Gastroesophageal sphincter (tissue), 4 donors: ENCODE measurements at regions not wholly inside any gene's neighbourhood (a gene's known extent, or its start where the extent isn't known, plus 50 kb on each side); places are given as distances from the start of the nearest gene placed in this dataset.

ENCODE experiments used
- ATAC-seq: fragments of 150-250 bp; one replicate; pipeline ENCODE4 v1.9.1; 2016; ENCODE audit warnings: mild to moderate bottlenecking, moderate library complexity
- H3K27ac ChIP-seq, 4 donors: fragments of 200-600 bp; sonication (generic) in 3 of 4; 1 replicate in 3 of 4; 2 replicates in 1 of 4; pipeline ENCODE4 v1.5.1; 2016 to 2019
- H3K27me3 ChIP-seq: fragments of 200-600 bp; sonication (generic); one replicate; pipeline ENCODE4 v1.5.1; 2019
- H3K36me3 ChIP-seq, 2 donors: fragments of 200-600 bp; sonication (generic); one replicate each; pipeline ENCODE4 v1.5.1; 2019; ENCODE audit warnings: control low read depth in 1 of 2
- H3K4me1 ChIP-seq, 3 donors: fragments of 200-600 bp; sonication (generic); 1 replicate in 2 of 3; 2 replicates in 1 of 3; pipeline ENCODE4 v1.5.1; 2016 to 2019; ENCODE audit warnings: control low read depth in 2 of 3
- H3K4me3 ChIP-seq, 2 donors: fragments of 200-600 bp; sonication (generic); one replicate each; pipeline ENCODE4 v1.5.1; 2019; ENCODE audit warnings: mild to moderate bottlenecking in 1 of 2, moderate library complexity in 1 of 2
- H3K9me3 ChIP-seq, 3 donors: fragments of 200-600 bp; sonication (generic); one replicate each; pipeline ENCODE4 v1.5.1; 2017 to 2019; ENCODE audit warnings: control low read depth in 2 of 3
- CTCF ChIP-seq, 4 experiments: fragments of 200-600 bp in 2 of 4; fragments of 450-650 bp in 2 of 4; sonication (generic) in 1 of 4; IDR thresholded peaks; one replicate each; pipeline ENCODE4 v1.5.1; 2017 to 2019; ENCODE audit warnings: antibody characterized with exemption in 4 of 4, mild to moderate bottlenecking in 2 of 4, moderate library complexity in 2 of 4
- EP300 ChIP-seq: sonication (generic); formaldehyde crosslinking; IDR thresholded peaks from one replicate; pipeline ENCODE4 v1.6.1; 2017; ENCODE audit warnings: antibody characterized with exemption, mild to moderate bottlenecking
- POLR2A ChIP-seq, 2 donors: fragments of 450-650 bp; IDR thresholded peaks; one replicate each; pipeline ENCODE4 v1.6.1; 2017; ENCODE audit warnings: antibody characterized with exemption in 2 of 2, mild to moderate bottlenecking in 2 of 2, moderate library complexity in 1 of 2
- POLR2AphosphoS5 ChIP-seq: sonication (generic); formaldehyde crosslinking; IDR thresholded peaks from one replicate; pipeline ENCODE4 v1.6.1; 2017; ENCODE audit warnings: antibody characterized with exemption
- WGBS, 2 donors: methylation state at CpG; one replicate each; pipeline ENCODE4 v1.1.5; 2018; ENCODE audit warnings: low coverage in 1 of 2; 5-methylcytosine and 5-hydroxymethylcytosine counted together

- H3K4me1 ChIP-seq = peaks cover 8 to 47% (median 14%) of the 10 kb centered on the region in 3 donors
- WGBS, 2 donors = 38 to 56% methylated on average over 8 of the region's 8 CpGs
- no peak overlapping the region for H3K4me3 ChIP-seq
- no peaks in the 10 kb centered on the region for H3K27me3 ChIP-seq
- peak; percentile 89 for ATAC-seq
- H3K27ac ChIP-seq = peak overlapping the region; percentile 37 to 66 (median 56)
- TF ChIP-seq POLR2AphosphoS5 (peak; percentile 82), CTCF (IDR thresholded peaks at IDR 0.05) (no peak), POLR2A (IDR thresholded peaks at IDR 0.05) (no peak), EP300 (no peak)
- H3K9me3 ChIP-seq = no peaks in the 10 kb centered on the region
- no peaks in the 10 kb centered on the region for H3K36me3 ChIP-seq
Observed at GRCh38 chr7:153382641-153383101, 623.1 kb downstream of the ACTR3B start.

GRCh38 chr7:153383781-153384180 is 624.2 kb downstream of the ACTR3B start:
- no peak for ATAC-seq
- Histone ChIP-seq H3K27me3 (no peaks in the 10 kb centered on the region), H3K4me1 (peaks cover 8 to 51% (median 16%) of the 10 kb centered on the region in 3 donors), H3K36me3 (no peaks in the 10 kb centered on the region), H3K27ac (peak overlapping the region in 2 of 4 donors; percentile 55 to 57), H3K4me3 (no peak overlapping the region), H3K9me3 (no peaks in the 10 kb centered on the region)
- no peak for TF ChIP-seq POLR2A (IDR thresholded peaks at IDR 0.05)
- no peak for TF ChIP-seq POLR2AphosphoS5
- no peak for TF ChIP-seq EP300
- no peak for TF ChIP-seq CTCF (IDR thresholded peaks at IDR 0.05)
- 44 to 47% methylated on average over 1 of the region's 1 CpG for WGBS, 2 donors

- no peak for TF ChIP-seq POLR2AphosphoS5
- no peak for TF ChIP-seq POLR2A (IDR thresholded peaks at IDR 0.05)
- no peak for TF ChIP-seq EP300
- no peaks in the 10 kb centered on the region for H3K27me3 ChIP-seq
- H3K27ac ChIP-seq = no peak overlapping the region
- H3K9me3 ChIP-seq = peaks cover 0 to under 1% (median 0%) of the 10 kb centered on the region in 3 donors
- H3K4me3 ChIP-seq = no peak overlapping the region
- no peak for ATAC-seq
- WGBS, 2 donors = 61 to 88% methylated on average over 1 to 2 of the region's 2 CpGs
- H3K4me1 ChIP-seq = peaks cover 8 to 63% (median 20%) of the 10 kb centered on the region in 3 donors
- no peaks in the 10 kb centered on the region for H3K36me3 ChIP-seq
Observed at GRCh38 chr7:153385502-153385901, 626.0 kb downstream of the ACTR3B start.

- TF ChIP-seq POLR2AphosphoS5 (no peak), EP300 (no peak), POLR2A (IDR thresholded peaks at IDR 0.05) (no peak), CTCF (IDR thresholded peaks at IDR 0.05) (no peak)
- H3K36me3 ChIP-seq = no peaks in the 10 kb centered on the region
- no peak overlapping the region for H3K27ac ChIP-seq
- H3K27me3 ChIP-seq = no peaks in the 10 kb centered on the region
- 68 to 73% methylated on average over 8 to 10 of the region's 10 CpGs for WGBS, 2 donors
- peaks cover 8 to 56% (median 17%) of the 10 kb centered on the region in 3 donors for H3K4me1 ChIP-seq
- no peak overlapping the region for H3K4me3 ChIP-seq
- no peak for ATAC-seq
- H3K9me3 ChIP-seq = peaks cover 0 to 10% (median 0%) of the 10 kb centered on the region in 3 donors
Observed at GRCh38 chr7:153386556-153386955, 627.0 kb downstream of the ACTR3B start.

GRCh38 chr7:153388611-153389010 is 629.1 kb downstream of the ACTR3B start:
- peaks cover 0 to 20% (median 0%) of the 10 kb centered on the region in 3 donors for H3K9me3 ChIP-seq
- H3K27me3 ChIP-seq = no peaks in the 10 kb centered on the region
- peaks cover 0 to 36% (median 7%) of the 10 kb centered on the region in 3 donors for H3K4me1 ChIP-seq
- H3K4me3 ChIP-seq = no peak overlapping the region
- no peak for ATAC-seq
- H3K27ac ChIP-seq = peak overlapping the region; percentile 54 to 86 (median 65)
- no peaks in the 10 kb centered on the region for H3K36me3 ChIP-seq
- no peak for TF ChIP-seq POLR2A (IDR thresholded peaks at IDR 0.05)
- TF ChIP-seq EP300 = no peak
- no peak for TF ChIP-seq CTCF (IDR thresholded peaks at IDR 0.05)
- TF ChIP-seq POLR2AphosphoS5 = no peak
